ENCODE measurements at regions not wholly inside any gene's neighbourhood (a gene's known extent, or its start where the extent isn't known, plus 50 kb on each side); places are given as distances from the start of the nearest gene placed in this dataset.

- Histone ChIP-seq H3K9me3 (ENCODE audit: severe bottlenecking) (peaks cover 6% of the 10 kb centered on the region), H3K27me3 (ENCODE audit: insufficient read depth, low read depth, severe bottlenecking) (no peaks in the 10 kb centered on the region), H3K27ac (no peak overlapping the region), H3K36me3 (no peaks in the 10 kb centered on the region), H3K4me3 (ENCODE audit: low read depth, low read length) (no peak overlapping the region)
- no peak for DNase-seq
- no peak for TF ChIP-seq CTCF (IDR thresholded peaks at IDR 0.05; ENCODE audit: low read depth, low read length)
Observed at GRCh38 chr7:1365846-1366245, 93.4 kb downstream of the MICALL2 start.

- DNase-seq, result no peak
- H3K9me3 ChIP-seq (ENCODE audit: severe bottlenecking), result peaks cover 6% of the 10 kb centered on the region
- no peak for TF ChIP-seq CTCF (IDR thresholded peaks at IDR 0.05; ENCODE audit: low read depth, low read length)
- no peaks in the 10 kb centered on the region for H3K27me3 ChIP-seq (ENCODE audit: insufficient read depth, low read depth, severe bottlenecking)
- no peak overlapping the region for H3K4me3 ChIP-seq (ENCODE audit: low read depth, low read length)
- H3K27ac ChIP-seq, result no peak overlapping the region
- H3K36me3 ChIP-seq, result no peaks in the 10 kb centered on the region
Observed at GRCh38 chr7:1366801-1367405, 92.4 kb downstream of the MICALL2 start.

- DNase-seq, result no peak
- no peak for TF ChIP-seq CTCF (IDR thresholded peaks at IDR 0.05; ENCODE audit: low read depth, low read length)
- peak overlapping the region; percentile 84 for H3K27ac ChIP-seq
- no peaks in the 10 kb centered on the region for H3K27me3 ChIP-seq (ENCODE audit: insufficient read depth, low read depth, severe bottlenecking)
- peaks cover 6% of the 10 kb centered on the region for H3K9me3 ChIP-seq (ENCODE audit: severe bottlenecking)
- H3K4me3 ChIP-seq (ENCODE audit: low read depth, low read length), result no peak overlapping the region
- no peaks in the 10 kb centered on the region for H3K36me3 ChIP-seq
Observed at GRCh38 chr7:1367501-1368183, 91.6 kb downstream of the MICALL2 start.

- TF ChIP-seq CTCF (IDR thresholded peaks at IDR 0.05; ENCODE audit: low read depth, low read length), result no peak
- Histone ChIP-seq H3K27ac (peak overlapping the region; percentile 84), H3K4me3 (ENCODE audit: low read depth, low read length) (peak overlapping the region; percentile 14), H3K27me3 (ENCODE audit: insufficient read depth, low read depth, severe bottlenecking) (no peaks in the 10 kb centered on the region), H3K36me3 (no peaks in the 10 kb centered on the region), H3K9me3 (ENCODE audit: severe bottlenecking) (peaks cover 6% of the 10 kb centered on the region)
- DNase-seq, result no peak
Observed at GRCh38 chr7:1368184-1368681, 91.0 kb downstream of the MICALL2 start.

- Histone ChIP-seq H3K9me3 (ENCODE audit: severe bottlenecking) (peaks cover 6% of the 10 kb centered on the region), H3K4me3 (ENCODE audit: low read depth, low read length) (peak overlapping the region; percentile 14), H3K27me3 (ENCODE audit: insufficient read depth, low read depth, severe bottlenecking) (no peaks in the 10 kb centered on the region), H3K27ac (peak overlapping the region; percentile 84), H3K36me3 (no peaks in the 10 kb centered on the region)
- peak; percentile 97 for DNase-seq
- TF ChIP-seq CTCF (IDR thresholded peaks at IDR 0.05; ENCODE audit: low read depth, low read length), result peak; percentile 81
Observed at GRCh38 chr7:1368682-1369571, 90.3 kb downstream of the MICALL2 start.

Data from WERI-Rb-1 (cell line).